PC-3 (cell line): ENCODE measurements at regions not wholly inside any gene's neighbourhood (a gene's known extent, or its start where the extent isn't known, plus 50 kb on each side); places are given as distances from the start of the nearest gene placed in this dataset.

Experiments
- ATAC-seq: fragments of 200-7000 bp; cut with Tn5 transposase; 2 replicates; pipeline ENCODE4 v1.9.1; 2020; ENCODE audit warnings: mild to moderate bottlenecking, moderate library complexity
- BruUV-seq: library from RNA; stranded (reverse); fragments of 400-500 nt; replicated peaks from 2 replicates; lab custom pipeline; 2021; lab: Mats Ljungman, UMichigan
- CTCF ChIA-PET: fragments of 300-600 bp; sonication (Branson Sonifier 250); formaldehyde crosslinking; loops from one replicate; lab custom pipeline; 2022; ENCODE audit warnings: antibody characterized with exemption; lab: Charles Lee
- POLR2A ChIA-PET: fragments of 300-600 bp; sonication (Branson Sonifier 250); formaldehyde crosslinking; loops from one replicate; lab custom pipeline; 2022; ENCODE audit warnings: antibody characterized with exemption; ENCODE audit not compliant: unreplicated experiment; lab: Charles Lee
- DNase-seq: peaks from one replicate; pipeline ENCODE4 v3.0.0-alpha.2; 2015
- H2AFZ ChIP-seq: fragments of 300-600 bp; sonication (generic); 2 replicates; pipeline ENCODE4 v1.6.0; 2016; ENCODE audit warnings: antibody characterized with exemption, low read length
- H3F3A ChIP-seq: fragments of 300-600 bp; sonication (generic); one replicate; pipeline ENCODE4 v1.6.0; 2017; ENCODE audit warnings: antibody characterized with exemption, low read length, control low read depth, mild to moderate bottlenecking; ENCODE audit not compliant: unreplicated experiment
- H3K27ac ChIP-seq: fragments of 300-600 bp; sonication (generic); 2 replicates; pipeline ENCODE4 v1.5.1; 2016; ENCODE audit warnings: mild to moderate bottlenecking, low read length
- H3K27me3 ChIP-seq: fragments of 300-600 bp; sonication (generic); 2 replicates; pipeline ENCODE4 v1.6.1; 2016; ENCODE audit warnings: low read length, mixed read lengths
- H3K36me3 ChIP-seq: fragments of 300-600 bp; sonication (generic); 2 replicates; pipeline ENCODE4 v1.6.1; 2016; ENCODE audit warnings: low read depth, mixed run types, low read length, mixed read lengths
- H3K4me1 ChIP-seq: fragments of 300-600 bp; sonication (generic); 2 replicates; pipeline ENCODE4 v1.5.1; 2016; ENCODE audit warnings: low read length; ENCODE audit not compliant: insufficient read depth
- H3K4me2 ChIP-seq: fragments of 300-600 bp; sonication (generic); 2 replicates; pipeline ENCODE4 v1.6.0; 2016; ENCODE audit warnings: low read length
- H3K4me3 ChIP-seq: fragments of 300-600 bp; sonication (generic); 2 replicates; pipeline ENCODE4 v1.5.1; 2016; ENCODE audit warnings: mild to moderate bottlenecking, low read length, mixed read lengths
- H3K79me2 ChIP-seq: fragments of 300-600 bp; sonication (generic); 2 replicates; pipeline ENCODE4 v1.6.1; 2017; ENCODE audit warnings: low read length, mixed read lengths
- H3K9ac ChIP-seq: fragments of 300-600 bp; sonication (generic); 2 replicates; pipeline ENCODE4 v1.6.0; 2016; ENCODE audit warnings: mild to moderate bottlenecking, low read length
- H3K9me2 ChIP-seq: fragments of 300-600 bp; sonication (generic); replicated peaks from 2 replicates; pipeline ENCODE4 v1.6.1; 2016; ENCODE audit warnings: mixed run types, low read length, mixed read lengths
- H3K9me3 ChIP-seq: fragments of 300-600 bp; sonication (generic); 2 replicates; pipeline ENCODE4 v1.6.1; 2016; ENCODE audit warnings: low read length, mixed read lengths
- H4K20me1 ChIP-seq: fragments of 300-600 bp; sonication (generic); 2 replicates; pipeline ENCODE4 v1.6.1; 2016; ENCODE audit warnings: low read length, mixed read lengths
- EZH2 ChIP-seq: fragments of 300-600 bp; sonication (generic); IDR thresholded peaks from one replicate; pipeline ENCODE4 v1.6.1; 2017; ENCODE audit warnings: antibody characterized with exemption, mild to moderate bottlenecking, low read length; ENCODE audit not compliant: unreplicated experiment
- EZH2phosphoT487 ChIP-seq: fragments of 300-600 bp; sonication (generic); IDR thresholded peaks from 2 replicates; pipeline ENCODE4 v1.6.1; 2018; ENCODE audit warnings: mild to moderate bottlenecking, antibody characterized with exemption, low read length, borderline replicate concordance
- intact Hi-C: fragments of 100-400 bp; cut with micrococcal nuclease; formaldehyde crosslinking; loops from 2 replicates; pipeline ENCODE4 v1.9.0; 2023
- TF ChIP-seq, protein P1 (sequence below): fragments of 300-600 bp; sonication (generic); conservative IDR thresholded peaks from 2 replicates; pipeline ENCODE4 v1.5.1; 2017; ENCODE audit warnings: antibody characterized with exemption, low read depth, mild to moderate bottlenecking, low read length

GRCh38 chr5:85049020-85049419 lies 664.3 kb upstream of the EDIL3 start:
- Histone ChIP-seq H4K20me1 (no peaks in the 10 kb centered on the region), H3K79me2 (no peaks in the 10 kb centered on the region), H3K9me2 (no peaks in the 10 kb centered on the region), H3K4me3 (no peak overlapping the region), H2AFZ (no peak overlapping the region), H3K4me2 (no peak overlapping the region), H3K36me3 (no peaks in the 10 kb centered on the region), H3K27ac (no peak overlapping the region), H3K27me3 (peaks cover 16% of the 10 kb centered on the region; the same call in 1 of the 2 replicates), H3K9me3 (no peaks in the 10 kb centered on the region), H3F3A (no peaks in the 10 kb centered on the region), H3K4me1 (no peaks in the 10 kb centered on the region), H3K9ac (no peak overlapping the region)
- intact Hi-C loops, result loop anchor here (1.0 to 10.0 kb wide), 4 partner anchors 572 to 1331 kb away; no protein-coding TSS in a partner anchor
- ATAC-seq (peak; percentile 95), DNase-seq (peak; percentile 77)
- ChIA-PET CTCF (interaction anchor here (0.5 to 0.6 kb wide), 2 partner anchors 149 to 915 kb away, joined by 3 read pairs; no protein-coding TSS in a partner anchor), POLR2A (interaction anchor here (0.6 kb wide), 1 partner anchor 139 kb away, joined by 5 read pairs; no protein-coding TSS in a partner anchor)
- TF ChIP-seq EZH2 (no peak), EZH2phosphoT487 (no peak)
- TF ChIP-seq, protein P1, sequence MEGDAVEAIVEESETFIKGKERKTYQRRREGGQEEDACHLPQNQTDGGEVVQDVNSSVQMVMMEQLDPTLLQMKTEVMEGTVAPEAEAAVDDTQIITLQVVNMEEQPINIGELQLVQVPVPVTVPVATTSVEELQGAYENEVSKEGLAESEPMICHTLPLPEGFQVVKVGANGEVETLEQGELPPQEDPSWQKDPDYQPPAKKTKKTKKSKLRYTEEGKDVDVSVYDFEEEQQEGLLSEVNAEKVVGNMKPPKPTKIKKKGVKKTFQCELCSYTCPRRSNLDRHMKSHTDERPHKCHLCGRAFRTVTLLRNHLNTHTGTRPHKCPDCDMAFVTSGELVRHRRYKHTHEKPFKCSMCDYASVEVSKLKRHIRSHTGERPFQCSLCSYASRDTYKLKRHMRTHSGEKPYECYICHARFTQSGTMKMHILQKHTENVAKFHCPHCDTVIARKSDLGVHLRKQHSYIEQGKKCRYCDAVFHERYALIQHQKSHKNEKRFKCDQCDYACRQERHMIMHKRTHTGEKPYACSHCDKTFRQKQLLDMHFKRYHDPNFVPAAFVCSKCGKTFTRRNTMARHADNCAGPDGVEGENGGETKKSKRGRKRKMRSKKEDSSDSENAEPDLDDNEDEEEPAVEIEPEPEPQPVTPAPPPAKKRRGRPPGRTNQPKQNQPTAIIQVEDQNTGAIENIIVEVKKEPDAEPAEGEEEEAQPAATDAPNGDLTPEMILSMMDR, result peak; percentile 83
- no TSS peak for BruUV-seq

- H2AFZ ChIP-seq, result no peak overlapping the region
- no peak overlapping the region for H3K9ac ChIP-seq
- intact Hi-C loops, result no loop called here
- ATAC-seq (no peak), DNase-seq (no peak)
- no peaks in the 10 kb centered on the region for H3K9me2 ChIP-seq
- H3K79me2 ChIP-seq, result no peaks in the 10 kb centered on the region
- BruUV-seq, result no TSS peak
- no peak overlapping the region for H3K27ac ChIP-seq
- no peaks in the 10 kb centered on the region for H3K9me3 ChIP-seq
- no peaks in the 10 kb centered on the region for H3K36me3 ChIP-seq
- CTCF ChIA-PET, result no interaction called here
- H3K4me2 ChIP-seq, result no peak overlapping the region
- H3K4me3 ChIP-seq, result no peak overlapping the region
- POLR2A ChIA-PET, result no interaction called here
- no peaks in the 10 kb centered on the region for H3F3A ChIP-seq
- no peaks in the 10 kb centered on the region for H3K4me1 ChIP-seq
- H3K27me3 ChIP-seq, result peaks cover 31% of the 10 kb centered on the region
- no peaks in the 10 kb centered on the region for H4K20me1 ChIP-seq
- TF ChIP-seq EZH2, result no peak
- no peak for TF ChIP-seq EZH2phosphoT487
- TF ChIP-seq, protein P1, result no peak
Measured at GRCh38 chr5:85052826-85053225, 668.1 kb upstream of the EDIL3 start.
